Fibroblast of skin of left quadriceps (primary cell): ENCODE measurements at regions not wholly inside any gene's neighbourhood (a gene's known extent, or its start where the extent isn't known, plus 50 kb on each side); places are given as distances from the start of the nearest gene placed in this dataset.
"Not testable (repeated sequence)": the region's sequence is repeated elsewhere in the genome, so short reads cannot be mapped to it uniquely, and the experiment has no call there.

ENCODE experiments used
- DNase-seq, 2 experiments: peaks; one replicate each; pipeline ENCODE4 v3.0.0-alpha.2; 2013; ENCODE audit warnings: low read depth in 2 of 2

- DNase-seq = no peak
Observed at GRCh38 chr12:72865921-72866320, 593.8 kb downstream of the TRHDE start.

DNA sequence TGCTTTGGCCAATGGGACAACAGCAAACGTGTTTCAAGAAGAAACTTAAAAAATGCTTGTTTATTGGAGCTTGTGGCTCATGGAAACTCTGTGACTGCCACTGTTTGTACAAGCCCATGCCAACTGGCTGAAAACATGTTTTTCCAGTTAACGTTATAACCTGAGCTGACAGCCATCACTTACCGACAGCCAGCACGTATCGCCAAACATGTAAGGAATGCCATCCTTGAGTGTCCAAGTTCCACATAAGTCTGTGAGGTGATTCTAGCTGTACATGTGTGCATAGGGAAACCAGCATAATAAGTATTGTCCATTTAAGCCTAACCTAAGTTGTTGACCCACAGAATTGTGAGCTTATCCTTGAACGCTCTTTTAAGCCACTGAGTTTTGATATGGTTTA lies 596.9 kb downstream of the TRHDE start:
- no peak for DNase-seq

GRCh38 chr12:72872238-72872887 lies 600.2 kb downstream of the TRHDE start:
- DNase-seq = no peak

- no peak for DNase-seq
Observed at GRCh38 chr12:72872996-72873395, 600.8 kb downstream of the TRHDE start.

DNA sequence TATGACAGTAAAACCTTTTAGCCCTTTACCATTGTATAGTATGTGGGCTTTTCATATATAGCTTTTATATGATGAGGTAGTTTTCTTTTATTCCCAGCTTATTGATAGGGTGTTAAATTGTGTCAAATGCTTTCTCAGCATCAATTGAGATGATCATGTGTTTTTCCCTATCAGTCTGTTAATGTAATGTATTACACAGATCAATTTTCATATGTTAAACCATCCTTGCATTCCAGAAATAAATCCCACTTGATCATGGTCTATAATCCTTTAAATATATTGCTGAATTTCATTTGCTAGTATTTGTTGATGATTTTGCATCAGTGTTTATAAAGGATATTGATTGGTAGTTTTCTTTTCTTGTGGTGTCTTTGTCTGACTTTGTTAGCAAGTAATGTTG lies 603.9 kb downstream of the TRHDE start:
- DNase-seq = no peak

GRCh38 chr12:72888693-72889092 lies 616.5 kb downstream of the TRHDE start:
- DNase-seq = no peak

DNA sequence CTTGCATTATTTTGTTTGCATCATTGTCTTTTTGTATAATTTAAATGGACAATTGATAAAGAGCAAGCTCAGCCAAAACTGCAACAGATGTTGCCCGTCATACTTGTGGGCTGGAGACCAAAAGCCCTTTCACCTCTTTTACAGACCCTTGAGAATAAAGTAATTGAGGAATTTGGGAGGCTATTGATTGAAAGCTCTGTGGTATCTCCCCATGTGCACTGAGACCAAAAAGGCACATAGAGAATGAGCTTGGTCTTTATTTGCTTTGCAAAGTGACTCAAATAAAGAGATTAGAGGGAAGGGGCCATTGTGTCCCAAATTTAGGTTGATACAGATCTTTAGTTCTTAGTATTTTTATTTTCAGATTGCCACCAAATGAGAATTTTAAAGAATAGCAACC lies 617.6 kb downstream of the TRHDE start:
- DNase-seq = no peak

DNA sequence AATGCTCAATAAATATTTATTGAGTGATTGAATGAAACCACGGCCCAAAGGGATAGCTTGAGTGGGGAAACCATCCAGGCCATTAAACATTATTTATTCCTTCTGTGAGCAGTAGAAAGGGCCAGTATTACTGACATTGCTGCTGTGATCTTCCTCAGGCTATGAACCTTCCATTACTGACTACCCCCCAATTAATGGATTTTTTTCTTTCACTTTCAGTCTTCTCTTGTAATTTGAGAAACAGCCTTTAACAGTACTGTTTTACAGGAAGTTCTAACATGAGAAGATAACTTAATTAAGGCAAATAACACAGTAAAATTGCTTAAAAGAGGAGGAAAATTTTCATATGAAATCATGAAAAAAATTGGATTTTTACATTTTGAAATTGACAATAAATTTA lies 629.5 kb downstream of the TRHDE start:
- DNase-seq = no peak

GRCh38 chr12:72925716-72926115 lies 653.5 kb downstream of the TRHDE start:
- no peak for DNase-seq

DNA sequence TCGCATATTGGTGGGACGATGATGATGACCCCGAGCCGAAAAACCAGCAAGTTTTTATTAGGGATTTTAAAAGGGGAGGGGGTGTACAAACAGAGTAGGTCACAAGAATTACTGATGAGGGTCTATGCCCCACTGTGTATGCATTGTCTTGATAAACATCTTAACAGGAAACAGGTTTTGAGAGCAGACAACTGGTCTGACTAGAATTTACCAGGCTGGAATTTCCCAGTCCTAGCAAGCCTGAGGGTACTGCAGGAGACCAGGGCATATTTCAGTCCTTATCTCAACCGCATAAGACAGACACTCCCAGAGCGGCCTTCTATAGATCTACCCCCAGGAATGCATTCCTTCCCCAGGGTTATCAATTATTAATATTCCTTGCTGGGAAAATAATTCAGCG lies 659.7 kb downstream of the TRHDE start:
- DNase-seq = not testable (repeated sequence)

- DNase-seq = no peak
Observed at GRCh38 chr12:72937486-72937885, 665.3 kb downstream of the TRHDE start.

- no peak for DNase-seq
Observed at GRCh38 chr12:72957454-72957853, 685.3 kb downstream of the TRHDE start.

DNA sequence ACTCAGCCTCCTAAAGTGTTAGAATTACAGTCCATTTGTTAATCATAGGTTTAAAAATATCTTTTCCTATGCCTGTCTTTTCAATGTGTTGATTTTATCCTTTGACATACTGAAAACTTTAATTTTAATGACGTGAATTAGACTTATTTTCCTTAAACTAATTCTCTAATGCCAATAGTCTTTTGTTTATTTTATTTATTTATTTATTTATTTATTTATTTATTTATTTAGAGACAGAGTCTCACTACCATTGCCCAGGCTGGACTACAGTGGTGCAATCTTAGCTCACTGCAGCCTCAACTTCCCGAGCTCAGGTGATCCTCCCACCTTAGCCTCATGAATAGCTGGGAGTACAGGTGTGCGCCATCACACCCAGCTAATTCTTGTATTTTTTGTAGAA lies 694.5 kb downstream of the TRHDE start:
- DNase-seq = no peak

- no peak for DNase-seq
Observed at GRCh38 chr12:72974954-72975555, 702.9 kb downstream of the TRHDE start.

GRCh38 chr12:72978999-72979398 lies 706.8 kb downstream of the TRHDE start:
- no peak for DNase-seq

GRCh38 chr12:72982356-72982755 lies 710.2 kb downstream of the TRHDE start:
- no peak for DNase-seq

GRCh38 chr12:72986963-72987362 lies 714.8 kb downstream of the TRHDE start:
- DNase-seq = no peak

- DNase-seq = no peak
Observed at GRCh38 chr12:72989458-72989947, 717.3 kb downstream of the TRHDE start.

- DNase-seq = not testable (repeated sequence)
Observed at GRCh38 chr12:72995029-72995428, 722.9 kb downstream of the TRHDE start.

DNA sequence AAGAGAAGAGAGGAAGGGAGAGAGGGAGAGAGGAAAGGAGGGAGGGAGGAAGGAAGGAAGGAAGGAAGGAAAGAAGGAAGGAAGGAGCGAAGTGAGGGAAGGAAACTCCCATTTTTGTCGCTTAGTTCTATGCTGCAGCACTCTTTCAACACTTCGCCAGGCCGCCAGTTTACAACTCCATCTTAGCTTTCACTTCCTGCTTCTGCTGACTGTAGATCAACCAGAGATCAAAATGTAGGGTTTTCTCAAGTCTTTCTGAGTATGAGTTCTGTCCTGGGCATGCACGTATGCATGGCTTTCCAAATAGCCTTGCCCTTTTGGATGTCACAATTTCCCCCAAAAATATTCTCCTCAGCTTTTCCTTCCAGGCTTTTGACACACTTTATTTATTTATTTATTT lies 723.4 kb downstream of the TRHDE start:
- DNase-seq = no peak

DNA sequence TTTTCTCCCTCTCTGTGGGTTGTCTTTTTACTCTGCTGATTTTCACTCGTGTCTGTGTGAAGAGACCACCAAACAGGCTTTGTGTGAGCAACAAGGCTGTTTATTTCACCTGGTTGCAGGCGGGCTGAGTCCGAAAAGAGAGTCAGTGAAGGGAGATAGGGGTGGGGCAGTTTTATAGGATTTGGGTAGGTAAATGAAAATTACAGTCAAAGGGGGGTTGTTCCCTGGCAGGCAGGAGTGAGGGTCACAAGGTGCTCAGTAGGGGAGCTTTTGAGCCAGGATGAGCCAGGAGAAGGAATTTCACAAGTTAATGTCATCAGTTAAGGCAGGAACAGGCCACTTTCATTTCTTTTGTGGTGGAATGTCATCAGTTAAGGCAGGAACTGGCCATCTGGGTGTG lies 729.6 kb downstream of the TRHDE start:
- not testable (repeated sequence) for DNase-seq

GRCh38 chr12:73002504-73002903 lies 730.3 kb downstream of the TRHDE start:
- DNase-seq = not testable (repeated sequence)

- DNase-seq = not testable (repeated sequence)
Observed at GRCh38 chr12:73009138-73009834, 737.1 kb downstream of the TRHDE start.
